HEK293T (cell line): ENCODE measurements at regions not wholly inside any gene's neighbourhood (a gene's known extent, or its start where the extent isn't known, plus 50 kb on each side); places are given as distances from the start of the nearest gene placed in this dataset.

ENCODE experiments used
- FOXM1 ChIP-seq: fragments of 450-650 bp; IDR thresholded peaks from 2 replicates; pipeline ENCODE4 v1.6.1; 2017; ENCODE audit warnings: mild to moderate bottlenecking, borderline replicate concordance
- TF ChIP-seq, protein P1 (sequence below): fragments of 450-650 bp; IDR thresholded peaks from 2 replicates; pipeline ENCODE4 v1.6.1; 2016

- TF ChIP-seq, protein P1, sequence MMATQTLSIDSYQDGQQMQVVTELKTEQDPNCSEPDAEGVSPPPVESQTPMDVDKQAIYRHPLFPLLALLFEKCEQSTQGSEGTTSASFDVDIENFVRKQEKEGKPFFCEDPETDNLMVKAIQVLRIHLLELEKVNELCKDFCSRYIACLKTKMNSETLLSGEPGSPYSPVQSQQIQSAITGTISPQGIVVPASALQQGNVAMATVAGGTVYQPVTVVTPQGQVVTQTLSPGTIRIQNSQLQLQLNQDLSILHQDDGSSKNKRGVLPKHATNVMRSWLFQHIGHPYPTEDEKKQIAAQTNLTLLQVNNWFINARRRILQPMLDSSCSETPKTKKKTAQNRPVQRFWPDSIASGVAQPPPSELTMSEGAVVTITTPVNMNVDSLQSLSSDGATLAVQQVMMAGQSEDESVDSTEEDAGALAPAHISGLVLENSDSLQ = no peak
- TF ChIP-seq FOXM1 = no peak
Measured at GRCh38 chr16:86857807-86858206, 279.5 kb downstream of the FOXL1 start.
